ENCODE measurements at regions not wholly inside any gene's neighbourhood (a gene's known extent, or its start where the extent isn't known, plus 50 kb on each side); places are given as distances from the start of the nearest gene placed in this dataset.

- no peak for DNase-seq
Measured at GRCh38 chr9:108167136-108167900, 677.7 kb upstream of the KLF4 start.

- DNase-seq: no peak
Measured at GRCh38 chr9:108166519-108166918, 677.0 kb upstream of the KLF4 start.

- no peak for DNase-seq
Measured at GRCh38 chr9:108163321-108164005, 673.9 kb upstream of the KLF4 start.

DNA sequence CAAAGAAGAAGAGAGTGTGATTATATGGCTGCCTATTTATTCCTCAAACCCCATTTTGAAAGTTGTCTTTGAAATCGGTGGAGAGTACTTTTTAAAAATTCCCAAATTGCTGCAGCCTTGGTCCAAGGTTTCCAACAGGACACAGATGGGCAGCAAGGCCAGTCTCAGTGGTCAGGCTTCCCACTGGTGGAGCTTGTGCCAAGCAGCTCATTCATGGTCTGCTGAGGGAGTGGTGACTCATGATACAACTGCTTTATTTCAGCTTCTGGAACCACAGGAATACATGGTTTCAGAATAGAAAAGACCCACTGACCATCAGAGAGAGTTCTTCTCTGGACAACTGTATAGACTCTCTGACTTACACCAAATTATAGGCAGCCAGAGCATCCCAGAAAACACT lies 673.1 kb upstream of the KLF4 start:
- no peak for DNase-seq

GRCh38 chr9:108161503-108161902 lies 671.9 kb upstream of the KLF4 start:
- no peak for DNase-seq

- DNase-seq: no peak
Measured at GRCh38 chr9:108160706-108161355, 671.3 kb upstream of the KLF4 start.

- no peak for DNase-seq
Measured at GRCh38 chr9:108160039-108160438, 670.5 kb upstream of the KLF4 start.

DNA sequence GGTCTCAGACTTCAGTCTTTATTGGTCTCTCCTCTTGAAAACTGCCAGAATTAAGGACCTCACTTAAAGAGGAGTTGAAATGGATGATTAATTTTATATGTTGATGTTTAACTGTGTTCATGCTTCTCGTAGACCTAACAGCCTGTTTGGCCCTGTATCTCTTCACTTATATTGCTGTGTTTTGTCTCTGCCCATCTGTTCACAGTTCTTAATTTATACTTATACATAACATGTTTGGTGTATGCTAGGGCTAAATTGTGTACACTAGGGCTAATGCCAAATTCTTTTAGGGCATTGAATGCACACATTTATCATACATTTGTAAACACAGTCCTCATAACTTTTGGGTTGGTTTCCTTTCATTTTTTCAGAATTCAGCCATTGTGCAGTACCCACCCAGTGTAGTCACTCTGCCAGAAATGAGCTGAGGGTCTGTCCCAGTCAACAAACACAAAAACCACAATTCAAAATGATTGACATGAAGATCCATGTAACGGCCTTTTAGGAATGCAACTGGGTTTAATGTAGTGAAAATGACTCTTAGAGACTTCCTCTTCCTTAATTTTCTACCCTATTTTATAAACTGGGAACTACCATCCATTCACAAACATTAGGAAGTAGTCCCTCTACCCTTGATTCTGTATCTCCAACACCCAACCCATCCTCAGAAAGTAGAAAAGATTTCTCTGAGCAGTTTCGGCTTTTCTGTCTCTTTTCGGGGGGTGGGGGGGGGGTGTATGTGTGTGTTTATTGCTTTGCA lies 668.8 kb upstream of the KLF4 start:
- DNase-seq: no peak

DNA sequence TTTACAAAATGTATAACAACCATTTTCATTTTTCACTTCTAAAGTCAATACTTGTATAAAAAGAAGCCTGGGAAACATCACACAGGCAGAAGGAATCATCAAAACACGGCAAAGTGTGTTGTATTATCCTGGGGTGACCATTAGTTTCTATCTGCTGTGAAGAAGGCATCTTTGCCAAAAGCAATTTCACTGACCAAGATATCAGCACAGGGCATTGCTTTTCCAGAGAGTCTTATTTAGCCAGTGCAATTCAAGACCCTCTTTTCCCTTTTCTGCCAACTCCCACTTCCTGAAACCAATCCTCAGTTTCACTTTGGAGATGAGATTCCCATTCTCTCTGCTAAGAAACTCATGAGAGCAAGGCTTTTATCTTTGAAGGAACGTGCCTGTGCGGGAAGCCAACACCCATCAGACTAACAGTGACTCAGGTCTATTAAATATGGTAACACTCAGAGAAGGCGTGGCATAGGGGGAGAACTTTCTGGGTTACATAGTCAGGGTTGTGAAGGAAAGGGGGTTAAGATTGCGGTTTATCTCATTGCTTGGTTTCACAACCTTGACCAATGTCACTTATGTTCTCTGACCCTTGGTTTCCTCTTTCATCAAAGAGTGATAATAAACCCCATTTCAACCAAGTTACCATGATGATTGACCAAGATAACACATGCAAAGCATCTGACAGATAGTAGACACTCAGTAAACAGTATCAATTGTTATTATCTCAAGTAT lies 666.9 kb upstream of the KLF4 start:
- no peak for DNase-seq

GRCh38 chr9:108153416-108153815 lies 663.8 kb upstream of the KLF4 start:
- no peak for DNase-seq

GRCh38 chr9:108150736-108151586 lies 661.4 kb upstream of the KLF4 start:
- DNase-seq: no peak

DNA sequence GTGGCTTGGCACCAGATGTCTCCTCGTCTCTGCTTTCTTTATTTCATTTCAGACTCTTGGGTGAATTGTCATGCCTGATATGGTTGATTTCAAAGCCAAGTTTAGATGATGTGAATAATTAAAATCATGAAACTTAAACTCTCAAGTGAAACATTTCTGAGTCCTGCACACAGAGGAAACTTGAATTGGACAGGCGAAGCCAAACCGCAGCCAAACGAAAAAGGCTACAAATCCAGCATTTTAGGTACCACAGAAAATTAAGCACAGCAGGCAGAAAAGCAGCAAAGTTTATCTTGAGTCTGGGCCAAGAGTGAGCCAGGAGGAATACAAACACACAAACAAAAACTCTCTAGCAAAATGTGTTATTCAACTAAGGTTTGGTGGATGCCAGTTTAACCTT lies 659.8 kb upstream of the KLF4 start:
- no peak for DNase-seq

GRCh38 chr9:108142504-108143201 lies 653.1 kb upstream of the KLF4 start:
- peak; percentile 71 for DNase-seq

DNA sequence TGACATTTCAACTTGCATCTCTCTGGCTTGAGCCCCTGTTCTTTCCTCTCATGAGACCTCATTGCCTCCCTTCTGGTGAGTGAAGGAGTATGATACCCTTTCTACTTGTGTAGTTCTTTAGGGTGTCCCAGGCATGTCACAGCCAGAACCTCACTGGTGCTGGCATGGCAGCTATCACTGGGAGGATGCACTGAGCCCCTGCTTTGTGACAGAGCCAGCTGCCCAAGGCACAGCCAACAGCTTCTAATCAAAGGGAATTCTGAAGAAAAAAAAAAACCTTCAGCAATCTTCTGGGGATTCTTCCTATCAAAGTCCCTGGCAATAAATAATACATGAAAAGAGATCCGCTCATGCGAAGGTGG lies 652.6 kb upstream of the KLF4 start:
- DNase-seq: no peak

GRCh38 chr9:108139900-108140299 lies 650.3 kb upstream of the KLF4 start:
- no peak for DNase-seq

DNA sequence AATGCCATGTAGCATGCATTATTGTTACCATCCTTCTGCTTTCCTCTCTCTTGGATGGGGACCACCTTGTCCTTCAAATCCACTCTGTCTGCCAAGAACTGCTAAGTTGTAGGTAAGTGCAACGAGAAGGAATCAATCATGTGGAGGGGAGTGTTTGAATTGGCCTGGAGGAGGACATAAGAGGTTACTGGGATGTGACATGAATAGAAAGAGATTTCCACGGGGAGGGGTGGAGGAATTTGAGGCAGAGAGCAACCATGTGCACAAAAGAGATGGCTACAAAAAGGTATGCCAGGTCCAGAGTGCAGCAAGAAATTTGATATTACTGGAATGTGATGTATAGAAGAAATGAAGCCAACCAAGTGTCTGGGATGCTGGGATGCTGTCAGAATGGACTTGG lies 648.9 kb upstream of the KLF4 start:
- DNase-seq: no peak

- DNase-seq: no peak
Measured at GRCh38 chr9:108136656-108137055, 647.1 kb upstream of the KLF4 start.

- DNase-seq: no peak
Measured at GRCh38 chr9:108134486-108135128, 645.0 kb upstream of the KLF4 start.

- no peak for DNase-seq
Measured at GRCh38 chr9:108133680-108134079, 644.1 kb upstream of the KLF4 start.

DNA sequence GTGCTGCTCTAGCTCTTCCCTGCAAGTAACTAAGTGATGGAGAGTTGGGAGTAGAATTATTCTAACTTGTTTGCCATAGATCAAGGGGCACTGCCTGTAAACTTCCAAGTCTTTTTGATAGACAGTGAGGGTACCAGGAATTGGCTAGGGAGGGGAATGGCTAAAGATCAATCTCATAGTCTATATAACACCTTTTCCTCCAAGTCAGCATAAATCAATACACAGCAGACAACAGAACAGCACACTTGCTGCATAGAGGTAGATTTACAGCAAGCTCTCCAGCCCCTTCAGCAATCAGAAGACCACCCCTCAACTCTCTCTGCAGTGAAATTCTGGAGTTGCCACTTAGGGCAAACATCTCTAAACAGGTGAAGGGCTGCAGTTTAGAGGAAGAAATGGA lies 643.5 kb upstream of the KLF4 start:
- no peak for DNase-seq

DNA sequence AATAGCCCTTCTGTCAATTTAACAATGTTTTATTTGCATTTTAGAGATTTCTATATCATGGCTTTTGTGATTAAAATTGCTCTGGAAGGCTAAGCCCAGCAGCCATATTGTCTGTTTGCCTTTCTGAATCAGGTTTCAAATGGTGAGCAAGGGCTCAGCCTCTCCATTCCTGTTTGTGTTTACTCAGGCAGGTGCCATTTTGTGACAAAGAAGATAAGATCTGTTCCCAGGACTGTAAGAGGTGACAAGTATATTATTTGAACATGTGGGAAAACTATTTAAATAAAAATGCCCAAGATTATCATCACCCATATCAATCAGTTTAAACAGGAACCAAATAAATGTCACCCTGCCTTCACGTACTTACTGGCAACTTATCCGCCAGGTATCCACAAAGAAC lies 641.3 kb upstream of the KLF4 start:
- no peak for DNase-seq
